SU-DHL-6 (cell line): ENCODE measurements at regions not wholly inside any gene's neighbourhood (a gene's known extent, or its start where the extent isn't known, plus 50 kb on each side); places are given as distances from the start of the nearest gene placed in this dataset.

Experiments
- H2AFZ ChIP-seq: fragments of 200-600 bp; sonication (generic); 2 replicates; pipeline ENCODE4 v1.6.1; 2014; ENCODE audit warnings: low read depth, mild to moderate bottlenecking, moderate library complexity, mixed read lengths, antibody characterized with exemption, low read length; ENCODE audit not compliant: severe bottlenecking
- H3F3A ChIP-seq: fragments of 200-600 bp; shearing (Covaris generic); 2 replicates; pipeline ENCODE4 v1.6.0; 2016; ENCODE audit warnings: antibody characterized with exemption, mild to moderate bottlenecking; ENCODE audit not compliant: insufficient read depth
- H3K27ac ChIP-seq: fragments of 200-600 bp; sonication (generic); 2 replicates; pipeline ENCODE4 v1.5.1; 2016; ENCODE audit warnings: low read depth, mild to moderate bottlenecking, low read length, moderate library complexity, mixed read lengths
- H3K27me3 ChIP-seq: fragments of 200-600 bp; sonication (generic), shearing (Covaris generic); 2 replicates; pipeline ENCODE4 v1.6.0; 2014; ENCODE audit warnings: mild to moderate bottlenecking, low read length
- H3K36me3 ChIP-seq: fragments of 200-600 bp; sonication (generic); 2 replicates; pipeline ENCODE4 v1.6.1; 2014; ENCODE audit warnings: mild to moderate bottlenecking, low read length, mixed read lengths
- H3K4me2 ChIP-seq: fragments of 300-600, 200-600 bp; shearing (Covaris generic), sonication (generic); 2 replicates; pipeline ENCODE4 v1.6.0; 2014; ENCODE audit warnings: low read length, low read depth, mild to moderate bottlenecking; ENCODE audit not compliant: poor library complexity, severe bottlenecking
- H3K4me3 ChIP-seq: fragments of 200-600 bp; sonication (generic); 2 replicates; pipeline ENCODE4 v1.5.1; 2014; ENCODE audit warnings: antibody characterized with exemption, low read length, mild to moderate bottlenecking, mixed read lengths; ENCODE audit not compliant: insufficient read depth, poor library complexity, severe bottlenecking
- H3K79me2 ChIP-seq: fragments of 200-600 bp; sonication (generic); 2 replicates; pipeline ENCODE4 v1.6.1; 2014; ENCODE audit warnings: mild to moderate bottlenecking, low read length, moderate library complexity; ENCODE audit not compliant: insufficient read depth
- H3K9ac ChIP-seq: fragments of 200-600 bp; sonication (generic); 2 replicates; pipeline ENCODE4 v1.7.0; 2014; ENCODE audit warnings: mild to moderate bottlenecking, low read length
- H3K9me2 ChIP-seq: fragments of 200-600 bp; sonication (generic); replicated peaks from 2 replicates; pipeline ENCODE4 v1.6.1; 2014; ENCODE audit warnings: low read length; ENCODE audit not compliant: insufficient read depth
- H3K9me3 ChIP-seq: fragments of 200-600 bp; sonication (generic); 2 replicates; pipeline ENCODE4 v1.6.1; 2014; ENCODE audit warnings: low read length, mixed read lengths; ENCODE audit not compliant: insufficient read depth
- H4K20me1 ChIP-seq: fragments of 200-600 bp; sonication (generic); 2 replicates; pipeline ENCODE4 v1.6.1; 2014; ENCODE audit warnings: low read depth, mild to moderate bottlenecking, antibody characterized with exemption, low read length, moderate library complexity, mixed read lengths
- EZH2phosphoT487 ChIP-seq: fragments of 200-600 bp; sonication (generic), shearing (Covaris generic); conservative IDR thresholded peaks from 2 replicates; pipeline ENCODE4 v1.6.1; 2018; ENCODE audit warnings: mild to moderate bottlenecking, antibody characterized with exemption, low read length, moderate library complexity, mixed read lengths
- TF ChIP-seq, protein P1 (sequence below): fragments of 200-600 bp; sonication (generic); IDR thresholded peaks from one replicate; pipeline ENCODE4 v1.5.1; 2017; ENCODE audit warnings: antibody characterized with exemption, mild to moderate bottlenecking, low read length, moderate library complexity; ENCODE audit not compliant: insufficient read depth, poor library complexity, severe bottlenecking

DNA sequence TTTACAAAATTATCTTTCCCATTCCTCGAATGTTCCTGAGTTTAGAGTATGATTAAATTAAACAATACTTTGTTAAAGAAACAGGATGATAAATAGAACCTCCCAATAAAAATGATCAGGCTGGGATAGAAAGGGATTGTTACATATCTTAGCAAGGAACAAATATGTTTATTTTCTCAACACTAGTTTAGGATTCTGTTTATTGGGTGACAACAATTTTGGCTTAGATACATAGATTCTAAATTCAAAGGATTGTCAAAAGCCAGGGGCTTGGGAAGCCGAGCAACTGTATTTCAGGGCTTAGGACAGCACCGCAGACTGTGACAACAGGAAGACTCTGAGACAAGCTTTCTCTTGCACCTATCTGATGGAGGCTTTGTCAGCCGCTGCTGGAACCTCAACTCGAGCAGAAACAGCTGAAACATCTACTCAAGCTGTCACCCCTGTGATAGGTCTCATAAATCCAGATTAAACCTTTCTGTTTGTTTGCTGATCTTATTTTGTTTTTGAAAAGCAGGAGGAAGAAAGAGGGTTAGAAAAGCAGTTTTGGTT lies 562.8 kb upstream of the ZFHX3 start:
- no peak overlapping the region for H2AFZ ChIP-seq
- H3K27me3 ChIP-seq = no peaks in the 10 kb centered on the region

DNA sequence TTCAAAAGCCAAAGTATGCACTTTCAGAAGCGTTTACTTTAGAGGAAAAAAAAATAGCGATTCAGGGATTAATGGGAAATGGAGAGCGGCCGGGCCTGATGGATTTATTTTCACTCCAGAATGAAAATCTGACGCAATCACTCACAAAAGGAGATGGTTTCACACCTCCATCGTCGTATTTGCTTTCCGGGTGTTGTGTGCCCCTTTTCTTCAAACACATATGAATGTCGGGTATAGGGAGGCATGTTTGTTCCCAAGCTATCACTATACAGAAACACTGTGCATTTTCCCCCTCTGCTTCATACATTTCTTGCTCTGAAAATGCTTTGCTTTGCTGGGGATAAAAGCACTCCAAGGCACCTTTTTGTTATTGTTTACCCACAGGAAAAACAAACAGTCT lies 562.2 kb upstream of the ZFHX3 start:
- no peaks in the 10 kb centered on the region for H3K79me2 ChIP-seq
- no peak overlapping the region for H3K9ac ChIP-seq
- H3K4me3 ChIP-seq = no peak overlapping the region

More for the DNA sequence above, 562.8 kb upstream of the ZFHX3 start:
- no peaks in the 10 kb centered on the region for H4K20me1 ChIP-seq
- no peaks in the 10 kb centered on the region for H3K79me2 ChIP-seq
- H3K36me3 ChIP-seq = no peaks in the 10 kb centered on the region
- H3K4me2 ChIP-seq = no peak overlapping the region
- no peaks in the 10 kb centered on the region for H3F3A ChIP-seq
- TF ChIP-seq, protein P1, sequence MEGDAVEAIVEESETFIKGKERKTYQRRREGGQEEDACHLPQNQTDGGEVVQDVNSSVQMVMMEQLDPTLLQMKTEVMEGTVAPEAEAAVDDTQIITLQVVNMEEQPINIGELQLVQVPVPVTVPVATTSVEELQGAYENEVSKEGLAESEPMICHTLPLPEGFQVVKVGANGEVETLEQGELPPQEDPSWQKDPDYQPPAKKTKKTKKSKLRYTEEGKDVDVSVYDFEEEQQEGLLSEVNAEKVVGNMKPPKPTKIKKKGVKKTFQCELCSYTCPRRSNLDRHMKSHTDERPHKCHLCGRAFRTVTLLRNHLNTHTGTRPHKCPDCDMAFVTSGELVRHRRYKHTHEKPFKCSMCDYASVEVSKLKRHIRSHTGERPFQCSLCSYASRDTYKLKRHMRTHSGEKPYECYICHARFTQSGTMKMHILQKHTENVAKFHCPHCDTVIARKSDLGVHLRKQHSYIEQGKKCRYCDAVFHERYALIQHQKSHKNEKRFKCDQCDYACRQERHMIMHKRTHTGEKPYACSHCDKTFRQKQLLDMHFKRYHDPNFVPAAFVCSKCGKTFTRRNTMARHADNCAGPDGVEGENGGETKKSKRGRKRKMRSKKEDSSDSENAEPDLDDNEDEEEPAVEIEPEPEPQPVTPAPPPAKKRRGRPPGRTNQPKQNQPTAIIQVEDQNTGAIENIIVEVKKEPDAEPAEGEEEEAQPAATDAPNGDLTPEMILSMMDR = no peak
- no peak for TF ChIP-seq EZH2phosphoT487
- H3K9me2 ChIP-seq = no peaks in the 10 kb centered on the region
- H3K4me3 ChIP-seq = no peak overlapping the region
- H3K9me3 ChIP-seq = no peaks in the 10 kb centered on the region
- no peak overlapping the region for H3K9ac ChIP-seq
- H3K27ac ChIP-seq = no peak overlapping the region

DNA sequence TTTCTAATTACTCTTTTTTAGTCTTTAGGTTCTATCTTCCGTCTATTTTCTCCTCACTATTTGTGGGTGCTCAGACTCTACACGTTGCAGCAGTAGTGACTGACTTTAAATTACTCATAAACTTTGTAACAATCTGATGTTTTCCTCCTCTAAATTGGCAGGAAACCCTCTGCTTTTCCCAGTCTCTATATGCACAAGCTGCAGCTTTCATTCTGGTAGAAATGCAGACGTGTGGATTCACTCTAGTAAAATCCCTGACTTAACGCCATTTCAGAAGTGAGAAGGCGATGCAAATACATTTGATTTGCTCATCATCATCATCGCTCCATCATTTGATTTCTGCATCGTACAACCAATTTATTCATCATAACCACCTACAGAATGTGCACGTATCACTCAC lies 561.0 kb upstream of the ZFHX3 start:
- no peaks in the 10 kb centered on the region for H3K27me3 ChIP-seq

More for the DNA sequence above, 562.2 kb upstream of the ZFHX3 start:
- H3K9me2 ChIP-seq = no peaks in the 10 kb centered on the region
- no peaks in the 10 kb centered on the region for H3K9me3 ChIP-seq
- H3K27ac ChIP-seq = no peak overlapping the region
- H3K36me3 ChIP-seq = no peaks in the 10 kb centered on the region
- 0 out of 2 replicates have a peak, but pooled peaks have one; percentile 57 for TF ChIP-seq EZH2phosphoT487
- TF ChIP-seq, protein P1 = no peak
- H3K27me3 ChIP-seq = no peaks in the 10 kb centered on the region
- no peak overlapping the region for H3K4me2 ChIP-seq
- H3F3A ChIP-seq = no peaks in the 10 kb centered on the region
- no peaks in the 10 kb centered on the region for H4K20me1 ChIP-seq
- no peak overlapping the region for H2AFZ ChIP-seq

More for the DNA sequence above, 561.0 kb upstream of the ZFHX3 start:
- no peaks in the 10 kb centered on the region for H3K79me2 ChIP-seq
- H3K4me3 ChIP-seq = no peak overlapping the region
- no peak overlapping the region for H3K9ac ChIP-seq
- no peaks in the 10 kb centered on the region for H3K36me3 ChIP-seq
- no peaks in the 10 kb centered on the region for H3K9me2 ChIP-seq
- TF ChIP-seq, protein P1 = no peak
- no peak for TF ChIP-seq EZH2phosphoT487
- no peaks in the 10 kb centered on the region for H4K20me1 ChIP-seq
- H3K9me3 ChIP-seq = no peaks in the 10 kb centered on the region
- no peak overlapping the region for H3K4me2 ChIP-seq
- H3F3A ChIP-seq = no peaks in the 10 kb centered on the region
- H2AFZ ChIP-seq = no peak overlapping the region
- no peak overlapping the region for H3K27ac ChIP-seq
